ENCODE measurements at regions not wholly inside any gene's neighbourhood (a gene's known extent, or its start where the extent isn't known, plus 50 kb on each side); places are given as distances from the start of the nearest gene placed in this dataset.

- peak overlapping the region; percentile 9; the same call in 1 of the 2 replicates for H3K27ac ChIP-seq
- TF ChIP-seq ZFX (IDR thresholded peaks at IDR 0.05) (no peak), CTCF (conservative IDR thresholded peaks at IDR 0.05) (peak; percentile 73)
Measured at GRCh38 chr2:75787532-75788132, 76.9 kb upstream of the GCFC2 start.

GRCh38 chr2:75775311-75775823 is 64.7 kb upstream of the GCFC2 start:
- no peak overlapping the region for H3K27ac ChIP-seq
- TF ChIP-seq ZFX (IDR thresholded peaks at IDR 0.05): no peak
- TF ChIP-seq CTCF (conservative IDR thresholded peaks at IDR 0.05): no peak

- no peak overlapping the region for H3K27ac ChIP-seq
- TF ChIP-seq CTCF (conservative IDR thresholded peaks at IDR 0.05) (no peak), ZFX (IDR thresholded peaks at IDR 0.05) (no peak)
Measured at GRCh38 chr2:75772908-75773630, 62.4 kb upstream of the GCFC2 start.

GRCh38 chr2:75765798-75766197 is 55.1 kb upstream of the GCFC2 start:
- TF ChIP-seq ZFX (IDR thresholded peaks at IDR 0.05) (no peak), CTCF (conservative IDR thresholded peaks at IDR 0.05) (no peak)
- H3K27ac ChIP-seq: no peak overlapping the region

GRCh38 chr2:75764611-75765010 is 53.9 kb upstream of the GCFC2 start:
- TF ChIP-seq ZFX (IDR thresholded peaks at IDR 0.05) (no peak), CTCF (conservative IDR thresholded peaks at IDR 0.05) (no peak)
- H3K27ac ChIP-seq: no peak overlapping the region

Data from C4-2B (cell line).